ENCODE measurements at regions not wholly inside any gene's neighbourhood (a gene's known extent, or its start where the extent isn't known, plus 50 kb on each side); places are given as distances from the start of the nearest gene placed in this dataset.

DNA sequence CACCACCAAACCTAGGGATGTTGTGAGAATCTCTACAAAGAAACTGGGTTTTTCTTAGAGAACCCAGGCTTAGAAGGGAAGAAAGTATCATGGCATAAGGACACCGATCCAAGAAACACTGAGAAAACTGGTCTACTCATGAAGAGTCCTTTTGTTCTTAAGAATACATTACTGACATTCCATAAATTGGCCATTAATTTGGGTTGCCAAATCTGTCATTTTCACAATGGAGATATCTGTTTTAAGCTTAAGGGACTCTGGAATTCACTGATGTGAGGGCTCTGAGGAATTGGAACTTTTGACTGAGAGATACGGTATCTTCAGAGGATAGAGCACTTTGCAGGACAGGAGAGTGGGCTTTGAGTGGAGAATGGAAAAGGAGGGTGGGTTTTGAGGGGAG lies 315.3 kb upstream of the ZNF608 start:
- no peak overlapping the region for H3K4me3 ChIP-seq
- intact Hi-C loops (cut with DNase I) = no loop called here
- no peaks in the 10 kb centered on the region for H3K36me3 ChIP-seq (replicated peaks in 1 of 2)
- H3K27me3 ChIP-seq = no peaks in the 10 kb centered on the region
- H3K27ac ChIP-seq = no peak overlapping the region
- TF ChIP-seq, protein P1, sequence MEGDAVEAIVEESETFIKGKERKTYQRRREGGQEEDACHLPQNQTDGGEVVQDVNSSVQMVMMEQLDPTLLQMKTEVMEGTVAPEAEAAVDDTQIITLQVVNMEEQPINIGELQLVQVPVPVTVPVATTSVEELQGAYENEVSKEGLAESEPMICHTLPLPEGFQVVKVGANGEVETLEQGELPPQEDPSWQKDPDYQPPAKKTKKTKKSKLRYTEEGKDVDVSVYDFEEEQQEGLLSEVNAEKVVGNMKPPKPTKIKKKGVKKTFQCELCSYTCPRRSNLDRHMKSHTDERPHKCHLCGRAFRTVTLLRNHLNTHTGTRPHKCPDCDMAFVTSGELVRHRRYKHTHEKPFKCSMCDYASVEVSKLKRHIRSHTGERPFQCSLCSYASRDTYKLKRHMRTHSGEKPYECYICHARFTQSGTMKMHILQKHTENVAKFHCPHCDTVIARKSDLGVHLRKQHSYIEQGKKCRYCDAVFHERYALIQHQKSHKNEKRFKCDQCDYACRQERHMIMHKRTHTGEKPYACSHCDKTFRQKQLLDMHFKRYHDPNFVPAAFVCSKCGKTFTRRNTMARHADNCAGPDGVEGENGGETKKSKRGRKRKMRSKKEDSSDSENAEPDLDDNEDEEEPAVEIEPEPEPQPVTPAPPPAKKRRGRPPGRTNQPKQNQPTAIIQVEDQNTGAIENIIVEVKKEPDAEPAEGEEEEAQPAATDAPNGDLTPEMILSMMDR (IDR thresholded peaks at IDR 0.05) = no peak
- TF ChIP-seq POLR2A (IDR thresholded peaks at IDR 0.05) = no peak
- 93 to 100% (median 97%) methylated on average over 2 of the region's 2 CpGs for WGBS, 4 donors
- no peaks in the 10 kb centered on the region for H3K9me3 ChIP-seq (replicated peaks in 1 of 3)
- peaks cover 0 to 17% of the 10 kb centered on the region in 2 donors for H3K4me1 ChIP-seq (replicated peaks in 1 of 2)
- DNase-seq = no peak

GRCh38 chr5:125064621-125065438 lies 318.4 kb upstream of the ZNF608 start:
- TF ChIP-seq, protein P1 (IDR thresholded peaks at IDR 0.05) = no peak
- TF ChIP-seq POLR2A (IDR thresholded peaks at IDR 0.05) = no peak
- 86 to 95% (median 88%) methylated on average over 8 of the region's 8 CpGs for WGBS, 4 donors
- no peak overlapping the region for H3K4me3 ChIP-seq
- no peaks in the 10 kb centered on the region for H3K4me1 ChIP-seq (replicated peaks in 1 of 2)
- no peak overlapping the region for H3K27ac ChIP-seq
- H3K27me3 ChIP-seq = no peaks in the 10 kb centered on the region
- intact Hi-C loops (cut with DNase I) = no loop called here
- no peak for DNase-seq
- no peaks in the 10 kb centered on the region for H3K36me3 ChIP-seq (replicated peaks in 1 of 2)
- H3K9me3 ChIP-seq (replicated peaks in 1 of 3) = no peaks in the 10 kb centered on the region

DNA sequence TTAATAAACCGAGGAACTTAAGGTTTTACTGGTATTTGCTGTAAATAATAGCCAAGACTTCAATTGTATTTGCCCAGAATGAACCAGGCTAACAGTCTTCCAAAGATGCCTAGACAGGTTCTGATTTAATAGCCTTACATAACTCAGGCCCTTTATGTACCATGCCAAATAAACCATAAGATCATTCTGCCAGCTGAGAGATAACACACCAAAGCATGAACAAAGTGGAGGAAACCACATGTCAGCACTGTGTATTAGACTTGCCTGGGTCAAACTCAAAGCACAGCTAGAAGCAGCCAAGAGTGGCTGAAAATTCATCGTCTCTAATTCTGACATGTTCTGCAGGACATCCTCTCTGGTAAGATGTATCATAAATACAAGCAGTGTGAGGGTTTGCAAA lies 319.3 kb upstream of the ZNF608 start:
- intact Hi-C loops (cut with DNase I) = no loop called here
- no peaks in the 10 kb centered on the region for H3K27me3 ChIP-seq
- WGBS, 4 donors = 58 to 71% (median 69%) methylated on average over 2 of the region's 2 CpGs

DNA sequence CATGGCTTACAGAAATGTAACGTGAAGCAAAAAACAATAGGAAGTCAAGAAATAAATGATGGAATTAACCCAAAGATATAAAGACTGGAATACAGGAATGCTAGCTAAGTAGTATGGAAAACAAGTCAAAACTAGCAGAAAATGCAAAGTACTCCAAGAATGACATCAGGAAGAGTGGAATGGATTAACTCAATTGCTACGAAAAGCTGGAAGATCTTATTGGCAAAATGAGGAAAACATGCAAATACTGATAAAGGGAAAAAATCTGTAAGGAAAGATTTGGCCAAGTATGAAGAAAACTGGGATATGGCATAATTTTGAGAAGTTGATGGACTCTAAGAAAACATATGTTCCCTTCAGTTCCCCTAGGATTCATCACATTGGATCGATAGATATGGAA lies 324.5 kb upstream of the ZNF608 start:
- no peaks in the 10 kb centered on the region for H3K36me3 ChIP-seq (replicated peaks in 1 of 2)
- TF ChIP-seq, protein P1 (IDR thresholded peaks at IDR 0.05) = no peak
- no peak for TF ChIP-seq POLR2A (IDR thresholded peaks at IDR 0.05)
- no peak for DNase-seq
- WGBS, 4 donors = 83 to 89% (median 86%) methylated on average over 3 of the region's 3 CpGs
- no peaks in the 10 kb centered on the region for H3K9me3 ChIP-seq (replicated peaks in 1 of 3)
- no peak overlapping the region for H3K27ac ChIP-seq
- H3K27me3 ChIP-seq = no peaks in the 10 kb centered on the region
- H3K4me1 ChIP-seq (replicated peaks in 1 of 2) = no peaks in the 10 kb centered on the region
- H3K4me3 ChIP-seq = no peak overlapping the region
- intact Hi-C loops (cut with DNase I) = no loop called here

More for the DNA sequence above, 319.3 kb upstream of the ZNF608 start:
- no peak for TF ChIP-seq POLR2A (IDR thresholded peaks at IDR 0.05)
- TF ChIP-seq, protein P1 (IDR thresholded peaks at IDR 0.05) = no peak
- no peak for DNase-seq
- Histone ChIP-seq H3K9me3 (replicated peaks in 1 of 3) (no peaks in the 10 kb centered on the region), H3K27ac (no peak overlapping the region), H3K36me3 (replicated peaks in 1 of 2) (no peaks in the 10 kb centered on the region), H3K4me1 (replicated peaks in 1 of 2) (no peaks in the 10 kb centered on the region), H3K4me3 (no peak overlapping the region)
